GM23338 (cell line): ENCODE measurements at regions not wholly inside any gene's neighbourhood (a gene's known extent, or its start where the extent isn't known, plus 50 kb on each side); places are given as distances from the start of the nearest gene placed in this dataset.

ENCODE experiments used
- ATAC-seq: fragments of 200-7000 bp; cut with Tn5 transposase; 3 replicates; pipeline ENCODE4 v1.9.1; 2020
- DNase-seq: peaks from one replicate; pipeline ENCODE4 v3.0.0-alpha.2; 2015; ENCODE audit warnings: low spot score
- H2AFZ ChIP-seq: fragments of 200-600 bp; sonication (generic); 2 replicates; pipeline ENCODE4 v1.8.0; 2016; ENCODE audit warnings: antibody characterized with exemption, mild to moderate bottlenecking, moderate library complexity
- H3F3A ChIP-seq: fragments of 200-600 bp; sonication (generic); replicated peaks from 2 replicates; pipeline ENCODE4 v1.8.0; 2017; ENCODE audit warnings: antibody characterized with exemption, mixed run types, low read depth
- H3K27ac ChIP-seq: fragments of 200-600 bp; sonication (generic); 2 replicates; pipeline ENCODE4 v1.6.1; 2016; ENCODE audit warnings: low read depth
- H3K27me3 ChIP-seq: fragments of 200-600 bp; sonication (generic); 2 replicates; pipeline ENCODE4 v1.8.0; 2016; ENCODE audit warnings: mild to moderate bottlenecking, mixed run types, moderate library complexity; ENCODE audit not compliant: insufficient read depth
- H3K36me3 ChIP-seq: fragments of 200-600 bp; sonication (generic); 2 replicates; pipeline ENCODE4 v1.8.0; 2016; ENCODE audit warnings: mild to moderate bottlenecking; ENCODE audit not compliant: insufficient read depth
- H3K4me1 ChIP-seq: fragments of 200-600 bp; sonication (generic); 2 replicates; pipeline ENCODE4 v1.8.0; 2016; ENCODE audit warnings: mild to moderate bottlenecking, moderate library complexity; ENCODE audit not compliant: insufficient read depth
- H3K4me2 ChIP-seq: fragments of 200-600 bp; sonication (generic); 2 replicates; pipeline ENCODE4 v1.7.1; 2017; ENCODE audit warnings: mixed run types
- H3K4me3 ChIP-seq: fragments of 200-600 bp; sonication (generic); 2 replicates; pipeline ENCODE4 v1.6.1; 2016; ENCODE audit warnings: mixed run types
- H3K79me2 ChIP-seq: fragments of 200-600 bp; sonication (generic); replicated peaks from 2 replicates; pipeline ENCODE4 v1.8.0; 2017; ENCODE audit warnings: mild to moderate bottlenecking; ENCODE audit not compliant: insufficient read depth
- H3K9me2 ChIP-seq: fragments of 200-600 bp; sonication (generic); 2 replicates; pipeline ENCODE4 v1.8.0; 2017; ENCODE audit not compliant: insufficient read depth
- H4K20me1 ChIP-seq: fragments of 200-600 bp; sonication (generic); replicated peaks from 2 replicates; pipeline ENCODE4 v1.8.0; 2017; ENCODE audit warnings: mild to moderate bottlenecking; ENCODE audit not compliant: insufficient read depth
- H3K27ac Mint-ChIP-seq: 2 replicates; pipeline ENCODE4 v1.8.0; 2020; ENCODE audit warnings: inconsistent platforms, mild to moderate bottlenecking, moderate library complexity, mixed read lengths
- H3K27me3 Mint-ChIP-seq: 3 replicates; pipeline ENCODE4 v1.8.0; 2022; ENCODE audit warnings: low read depth, mild to moderate bottlenecking, moderate library complexity, mixed read lengths, inconsistent platforms; ENCODE audit not compliant: insufficient read depth, poor library complexity
- H3K36me3 Mint-ChIP-seq: 3 replicates; pipeline ENCODE4 v1.8.0; 2021; ENCODE audit warnings: low read depth, mild to moderate bottlenecking, inconsistent platforms, moderate library complexity, mixed read lengths
- H3K4me1 Mint-ChIP-seq: 3 replicates; pipeline ENCODE4 v1.8.0; 2020; ENCODE audit warnings: mild to moderate bottlenecking, inconsistent platforms, mixed read lengths
- H3K4me3 Mint-ChIP-seq: 3 replicates; pipeline ENCODE4 v1.8.0; 2021; ENCODE audit warnings: moderate library complexity, mild to moderate bottlenecking, inconsistent platforms, mixed read lengths
- H3K9me3 Mint-ChIP-seq: 3 replicates; pipeline ENCODE4 v1.8.0; 2020; ENCODE audit warnings: moderate library complexity, mild to moderate bottlenecking, inconsistent platforms, mixed read lengths
- EZH2phosphoT487 ChIP-seq: fragments of 200-600 bp; sonication (generic); IDR thresholded peaks from one replicate; pipeline ENCODE4 v1.8.1; 2018; ENCODE audit warnings: antibody characterized with exemption; ENCODE audit not compliant: unreplicated experiment
- JUNB ChIP-seq: IDR thresholded peaks from one replicate; pipeline ENCODE4 v1.6.1; 2016; ENCODE audit warnings: antibody characterized with exemption; ENCODE audit not compliant: unreplicated experiment
- NANOG ChIP-seq: IDR thresholded peaks from 2 replicates; pipeline ENCODE4 v1.6.1; 2016; ENCODE audit warnings: antibody characterized with exemption, borderline replicate concordance
- POLR2AphosphoS5 ChIP-seq: IDR thresholded peaks from 2 replicates; pipeline ENCODE4 v1.6.1; 2016; ENCODE audit warnings: antibody characterized with exemption, low read depth
- STAT1 ChIP-seq: IDR thresholded peaks from one replicate; pipeline ENCODE4 v1.6.1; 2016; ENCODE audit warnings: antibody characterized with exemption; ENCODE audit not compliant: unreplicated experiment
- ZNF114 ChIP-seq: fragments of 250-450 bp; sonication (Bioruptor Pico); IDR thresholded peaks from 2 replicates; pipeline ENCODE4 v1.5.0; 2020; ENCODE audit warnings: mild to moderate bottlenecking, moderate library complexity
- ZNF331 ChIP-seq: fragments of 250-450 bp; sonication (Bioruptor Pico); IDR thresholded peaks from 2 replicates; pipeline ENCODE4 v1.5.0; 2020; ENCODE audit warnings: low read depth, mild to moderate bottlenecking, moderate library complexity
- ZNF462 ChIP-seq: fragments of 250-450 bp; sonication (Bioruptor Pico); IDR thresholded peaks from 2 replicates; pipeline ENCODE4 v1.5.0; 2020; ENCODE audit warnings: mild to moderate bottlenecking, moderate library complexity
- TF ChIP-seq, protein P1 (sequence below): IDR thresholded peaks from 2 replicates; pipeline ENCODE4 v1.6.1; 2016; ENCODE audit warnings: antibody characterized with exemption

GRCh38 chr5:39970117-39970798 is 545.5 kb upstream of the DAB2 start (continued):
- TF ChIP-seq, protein P1, sequence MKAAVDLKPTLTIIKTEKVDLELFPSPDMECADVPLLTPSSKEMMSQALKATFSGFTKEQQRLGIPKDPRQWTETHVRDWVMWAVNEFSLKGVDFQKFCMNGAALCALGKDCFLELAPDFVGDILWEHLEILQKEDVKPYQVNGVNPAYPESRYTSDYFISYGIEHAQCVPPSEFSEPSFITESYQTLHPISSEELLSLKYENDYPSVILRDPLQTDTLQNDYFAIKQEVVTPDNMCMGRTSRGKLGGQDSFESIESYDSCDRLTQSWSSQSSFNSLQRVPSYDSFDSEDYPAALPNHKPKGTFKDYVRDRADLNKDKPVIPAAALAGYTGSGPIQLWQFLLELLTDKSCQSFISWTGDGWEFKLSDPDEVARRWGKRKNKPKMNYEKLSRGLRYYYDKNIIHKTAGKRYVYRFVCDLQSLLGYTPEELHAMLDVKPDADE: no peak
- no peak for TF ChIP-seq EZH2phosphoT487
- no peak for TF ChIP-seq ZNF462 (CRISPR knock-in tag)

DNA sequence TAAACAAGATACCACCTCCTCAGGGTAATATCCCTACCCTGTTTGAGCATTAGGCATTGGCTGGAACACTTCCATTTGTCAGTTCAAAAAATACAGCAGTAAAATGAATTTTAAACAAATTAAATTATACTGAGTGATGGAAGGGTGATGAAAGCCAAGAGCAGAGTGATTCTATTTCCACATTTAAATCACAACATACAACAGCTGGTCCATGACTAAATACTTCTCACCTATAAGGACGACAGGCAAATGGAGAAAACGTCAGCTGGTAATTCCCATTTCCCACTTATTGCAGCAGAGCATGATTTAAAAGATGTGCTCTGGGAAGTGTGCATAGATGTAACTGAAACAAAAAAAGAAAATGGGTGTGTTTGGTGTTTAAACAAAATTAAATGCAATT is 543.6 kb upstream of the DAB2 start:
- ATAC-seq: no peak
- H3K36me3 Mint-ChIP-seq: no peaks in the 10 kb centered on the region
- H3K27ac Mint-ChIP-seq: no peak overlapping the region
- H3K9me3 Mint-ChIP-seq: peaks cover 2% of the 10 kb centered on the region; the same call in 1 of the 3 replicates
- Histone ChIP-seq H3K36me3 (no peaks in the 10 kb centered on the region), H4K20me1 (no peaks in the 10 kb centered on the region), H3K4me3 (no peak overlapping the region), H3K4me2 (no peak overlapping the region), H3K79me2 (no peaks in the 10 kb centered on the region), H3K27ac (no peak overlapping the region), H3K27me3 (no peaks in the 10 kb centered on the region), H3F3A (no peaks in the 10 kb centered on the region), H3K4me1 (no peaks in the 10 kb centered on the region), H2AFZ (no peak overlapping the region), H3K9me2 (no peaks in the 10 kb centered on the region)
- no peak for DNase-seq
- H3K4me1 Mint-ChIP-seq: no peaks in the 10 kb centered on the region
- H3K27me3 Mint-ChIP-seq: no peaks in the 10 kb centered on the region
- H3K4me3 Mint-ChIP-seq: no peak overlapping the region
- TF ChIP-seq POLR2AphosphoS5 (no peak), ZNF114 (no peak), ZNF331 (no peak), NANOG (no peak), JUNB (no peak), STAT1 (no peak), ZNF462 (CRISPR knock-in tag) (no peak)
